Mucosa of rectum (tissue), 2 donors: ENCODE measurements at regions not wholly inside any gene's neighbourhood (a gene's known extent, or its start where the extent isn't known, plus 50 kb on each side); places are given as distances from the start of the nearest gene placed in this dataset.
"Not testable (repeated sequence)": the region's sequence is repeated elsewhere in the genome, so short reads cannot be mapped to it uniquely, and the experiment has no call there.

Experiments used
- H3K27ac ChIP-seq, 2 donors: one replicate each; pipeline ENCODE4 v1.7.0; 2013; ENCODE audit warnings: inconsistent platforms in 2 of 2, low read depth in 2 of 2, low read length in 2 of 2
- H3K27me3 ChIP-seq, 2 donors: one replicate each; pipeline ENCODE4 v1.7.0; 2013; ENCODE audit warnings: low read length in 2 of 2; ENCODE audit not compliant: control insufficient read depth in 2 of 2, insufficient read depth in 2 of 2
- H3K36me3 ChIP-seq, 2 donors: one replicate each; pipeline ENCODE4 v1.7.0; 2013; ENCODE audit warnings: low read length in 2 of 2; ENCODE audit not compliant: control insufficient read depth in 2 of 2, insufficient read depth in 2 of 2
- H3K4me1 ChIP-seq, 2 donors: one replicate each; pipeline ENCODE4 v1.7.0; 2013; ENCODE audit warnings: low read length in 2 of 2, mild to moderate bottlenecking in 1 of 2; ENCODE audit not compliant: control insufficient read depth in 2 of 2, insufficient read depth in 2 of 2
- H3K4me3 ChIP-seq, 2 donors: one replicate each; pipeline ENCODE4 v1.7.0; 2013; ENCODE audit warnings: low read length in 2 of 2
- H3K9ac ChIP-seq, 2 donors: one replicate each; pipeline ENCODE4 v1.7.0; 2013; ENCODE audit warnings: low read length in 2 of 2, low read depth in 1 of 2, mild to moderate bottlenecking in 1 of 2
- H3K9me3 ChIP-seq, 2 donors: one replicate each; pipeline ENCODE4 v1.7.0; 2013; ENCODE audit warnings: low read length in 2 of 2; ENCODE audit not compliant: control insufficient read depth in 2 of 2
- donor health status: healthy.
- donor health status: Normal muscosa, but diverticular disease.

DNA sequence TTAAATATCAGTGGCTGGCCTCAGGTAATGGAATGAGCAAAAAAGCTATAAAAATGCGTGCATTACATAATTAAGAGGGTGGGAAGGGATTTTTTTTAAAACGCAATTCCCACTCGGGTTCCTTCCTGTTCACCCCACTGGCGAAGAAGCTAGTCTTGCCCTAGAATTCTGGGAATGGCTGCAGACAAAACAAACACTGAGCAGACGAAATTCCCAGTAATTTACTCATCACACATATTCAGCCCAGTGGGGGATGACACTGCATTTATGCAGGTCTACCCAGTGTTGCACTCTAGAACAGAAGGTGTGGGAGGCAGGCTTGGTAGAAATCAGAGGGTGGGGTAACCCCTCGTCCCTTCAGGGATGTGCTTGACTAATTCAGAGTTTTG is 2695.0 kb upstream of the DEFB115 start:
- peaks cover 7 to 22% of the 10 kb centered on the region in 2 donors for H3K9me3 ChIP-seq
- no peak overlapping the region for H3K9ac ChIP-seq
- H3K4me3 ChIP-seq, result no peak overlapping the region
- no peak overlapping the region for H3K27ac ChIP-seq
- H3K36me3 ChIP-seq, result peaks cover 0 to 5% of the 10 kb centered on the region in 2 donors
- H3K4me1 ChIP-seq, result no peaks in the 10 kb centered on the region
- no peaks in the 10 kb centered on the region for H3K27me3 ChIP-seq

DNA sequence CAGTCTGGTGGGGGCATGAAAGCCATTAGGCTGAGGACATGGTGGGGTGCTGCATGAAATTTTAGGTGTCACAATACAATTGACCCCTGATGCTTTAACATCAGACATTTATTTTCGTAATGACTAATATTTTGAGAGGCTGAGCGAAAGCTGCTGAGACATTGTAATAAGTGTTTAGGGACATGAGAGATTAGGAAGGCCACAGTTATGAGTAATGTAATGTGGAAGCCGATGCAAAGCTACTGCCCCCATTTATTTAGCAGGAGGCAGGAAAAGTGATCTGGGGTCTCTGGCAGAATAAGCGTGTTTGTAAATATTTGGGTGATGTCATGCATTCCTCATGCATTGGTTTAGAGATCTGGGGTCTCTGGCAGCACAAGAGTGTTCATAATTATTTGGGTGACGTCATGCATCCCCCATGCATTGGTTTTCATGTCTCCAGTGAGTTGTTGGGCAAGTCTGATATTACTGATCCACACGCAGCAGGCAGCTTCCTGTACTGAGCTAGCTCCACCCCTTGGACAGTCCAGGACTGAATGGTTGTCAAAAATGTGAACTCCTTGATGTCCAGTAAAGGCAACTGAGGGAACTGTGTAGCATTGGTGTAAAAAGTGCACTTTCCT is 2694.5 kb upstream of the DEFB115 start:
- H3K4me1 ChIP-seq, H3K27ac ChIP-seq: not testable (repeated sequence)
- peaks cover 6 to 22% of the 10 kb centered on the region in 2 donors for H3K9me3 ChIP-seq

GRCh38 chr20:28564024-28564423 is 2693.4 kb upstream of the DEFB115 start:
- not testable (repeated sequence) for H3K27ac ChIP-seq, H3K27me3 ChIP-seq, H3K36me3 ChIP-seq, H3K4me3 ChIP-seq, H3K9ac ChIP-seq, H3K4me1 ChIP-seq
- peaks cover 6 to 22% of the 10 kb centered on the region in 2 donors for H3K9me3 ChIP-seq

More for the DNA sequence above, 2694.5 kb upstream of the DEFB115 start:
- H3K4me3 ChIP-seq, H3K36me3 ChIP-seq, H3K27me3 ChIP-seq, H3K9ac ChIP-seq: not testable (repeated sequence)

DNA sequence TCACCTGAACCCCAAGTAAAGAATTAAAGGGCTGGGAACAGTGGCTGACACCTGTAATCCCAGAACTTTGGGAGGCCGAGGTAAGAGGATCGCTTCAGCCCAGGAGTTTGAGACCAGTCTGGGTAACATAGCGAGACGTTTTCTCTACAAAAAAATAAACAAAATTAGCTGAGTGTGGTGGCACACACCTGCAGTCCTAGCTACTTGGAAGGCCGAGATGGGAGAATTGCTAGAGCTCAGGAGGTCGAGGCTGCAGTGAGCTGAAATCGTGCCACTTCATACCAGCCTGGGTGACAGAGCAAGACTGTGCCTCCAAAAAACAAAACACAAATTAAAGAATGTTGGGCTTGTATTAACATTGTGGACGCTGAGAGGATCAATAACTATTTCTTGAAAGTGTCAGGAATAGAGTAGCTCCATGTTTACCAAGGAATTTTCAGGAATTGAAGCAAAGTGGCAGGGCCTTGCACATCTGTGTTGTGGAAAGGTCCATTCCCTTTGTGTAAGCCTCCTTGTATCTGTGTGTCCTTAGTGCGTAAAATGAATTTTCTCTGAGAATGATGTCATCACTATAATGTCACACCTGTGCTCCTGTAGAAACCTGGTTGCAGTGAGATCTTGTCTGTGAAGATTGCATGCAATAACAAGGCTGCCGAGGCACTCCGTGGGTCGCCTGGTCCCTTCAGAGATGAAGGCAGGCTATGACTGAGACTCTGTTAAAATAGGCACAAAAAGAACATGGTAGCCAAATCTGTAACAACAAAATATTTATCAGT is 2692.6 kb upstream of the DEFB115 start:
- peaks cover 6 to 22% of the 10 kb centered on the region in 2 donors for H3K9me3 ChIP-seq
- not testable (repeated sequence) for H3K27me3 ChIP-seq, H3K4me3 ChIP-seq, H3K9ac ChIP-seq, H3K36me3 ChIP-seq, H3K4me1 ChIP-seq, H3K27ac ChIP-seq

- H3K27me3 ChIP-seq, H3K9me3 ChIP-seq, H3K9ac ChIP-seq, H3K4me3 ChIP-seq, H3K27ac ChIP-seq, H3K36me3 ChIP-seq, H3K4me1 ChIP-seq: not testable (repeated sequence)
Measured at GRCh38 chr20:28575991-28576390, 2681.5 kb upstream of the DEFB115 start.

GRCh38 chr20:28591680-28592079 is 2665.8 kb upstream of the DEFB115 start:
- not testable (repeated sequence) for H3K4me1 ChIP-seq, H3K36me3 ChIP-seq

GRCh38 chr20:28593383-28593782 is 2664.1 kb upstream of the DEFB115 start:
- H3K9me3 ChIP-seq, H3K4me3 ChIP-seq, H3K27ac ChIP-seq, H3K4me1 ChIP-seq, H3K36me3 ChIP-seq, H3K9ac ChIP-seq, H3K27me3 ChIP-seq: not testable (repeated sequence)

More at GRCh38 chr20:28591680-28592079, 2665.8 kb upstream of the DEFB115 start:
- H3K9me3 ChIP-seq, H3K27me3 ChIP-seq, H3K4me3 ChIP-seq, H3K27ac ChIP-seq, H3K9ac ChIP-seq: not testable (repeated sequence)

DNA sequence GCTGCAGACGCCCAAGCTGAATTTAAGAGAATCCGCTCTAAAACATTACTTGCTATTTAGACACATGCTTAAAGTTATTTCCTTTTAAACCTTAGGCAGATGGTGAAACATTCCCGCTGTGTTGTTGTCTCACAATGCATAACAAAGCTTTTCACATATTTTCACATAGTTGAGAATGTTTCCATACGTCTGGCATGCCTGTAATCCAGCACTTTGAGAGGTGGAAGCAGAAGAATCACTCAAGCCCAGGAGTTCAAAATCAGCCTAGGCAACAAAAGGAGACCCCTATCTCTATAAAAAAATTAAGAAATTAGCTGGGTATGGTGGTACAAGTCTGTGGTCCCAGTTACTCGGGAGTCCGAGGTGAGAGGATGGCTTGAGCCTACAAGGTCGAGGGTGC is 2663.0 kb upstream of the DEFB115 start:
- H3K27me3 ChIP-seq, H3K9me3 ChIP-seq, H3K9ac ChIP-seq, H3K4me3 ChIP-seq, H3K27ac ChIP-seq, H3K36me3 ChIP-seq, H3K4me1 ChIP-seq: not testable (repeated sequence)

DNA sequence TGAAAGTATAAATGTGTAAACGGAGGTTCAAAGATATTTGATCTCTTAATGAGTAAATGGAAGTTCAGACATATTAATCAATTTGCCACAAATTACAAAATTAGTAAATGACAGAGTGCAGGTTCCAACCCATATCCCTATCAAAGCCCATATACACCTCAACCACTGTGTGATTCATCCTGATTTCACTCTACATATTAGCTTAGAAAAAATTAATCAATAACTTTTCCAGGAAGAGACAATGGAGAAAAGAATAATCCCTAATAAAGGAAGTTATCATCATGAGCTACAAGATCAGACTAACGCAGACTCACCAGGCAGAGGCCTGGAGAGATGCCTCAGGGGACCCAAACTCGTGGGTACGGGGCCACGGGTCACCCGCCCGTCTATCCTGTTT is 2655.5 kb upstream of the DEFB115 start:
- Histone ChIP-seq H3K27ac (peak overlapping the region; percentile 38 to 58), H3K9ac (peak overlapping the region; percentile 54 to 61), H3K4me3 (peak overlapping the region; percentile 72 to 84)
- not testable (repeated sequence) for H3K9me3 ChIP-seq, H3K36me3 ChIP-seq, H3K4me1 ChIP-seq, H3K27me3 ChIP-seq

- peak overlapping the region; percentile 58 to 68 for H3K27ac ChIP-seq
- peak overlapping the region; percentile 54 to 61 for H3K9ac ChIP-seq
- not testable (repeated sequence) for H3K9me3 ChIP-seq
Measured at GRCh38 chr20:28602403-28603217, 2654.9 kb upstream of the DEFB115 start.

More at GRCh38 chr20:28602403-28603217, 2654.9 kb upstream of the DEFB115 start:
- not testable (repeated sequence) for H3K27me3 ChIP-seq, H3K36me3 ChIP-seq, H3K4me1 ChIP-seq
- H3K4me3 ChIP-seq, result peak overlapping the region; percentile 72 to 84
